HG02763 (cell line): ENCODE measurements at regions not wholly inside any gene's neighbourhood (a gene's known extent, or its start where the extent isn't known, plus 50 kb on each side); places are given as distances from the start of the nearest gene placed in this dataset.
"Not testable (repeated sequence)": the region's sequence is repeated elsewhere in the genome, so short reads cannot be mapped to it uniquely, and the experiment has no call there.

Source experiments
- ATAC-seq: cut with Tn5 transposase; IDR thresholded peaks from one replicate; pipeline ENCODE4 v1.9.1; 2021; ENCODE audit warnings: mild to moderate bottlenecking, moderate library complexity; ENCODE audit not compliant: unreplicated experiment

DNA sequence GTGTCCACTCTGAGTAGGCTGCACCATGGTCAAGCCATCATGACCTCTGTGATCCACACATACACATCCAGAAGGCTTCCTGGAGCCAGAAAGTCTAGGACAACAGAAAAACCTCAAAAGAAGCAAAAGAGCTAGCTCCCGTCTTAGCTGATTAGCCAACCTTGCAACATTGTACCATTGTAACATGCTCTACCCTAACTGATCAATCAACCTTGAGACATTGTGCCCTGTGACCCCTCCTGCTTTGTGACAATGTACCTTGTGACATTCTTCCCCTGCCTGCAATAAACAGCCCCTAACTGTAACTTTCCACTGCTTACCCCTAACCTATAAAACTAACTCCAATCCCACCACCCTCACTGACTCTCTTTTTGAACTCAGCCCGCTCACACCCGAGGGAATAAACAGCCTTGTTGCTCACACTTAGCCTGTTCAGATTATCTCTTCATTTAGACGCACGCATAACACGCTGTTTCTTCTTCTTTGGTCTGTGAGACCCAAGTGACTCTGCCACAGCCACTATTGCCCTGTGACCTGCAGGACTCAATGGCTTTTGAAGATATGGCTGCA lies 1104.6 kb downstream of the OTOL1 start:
- ATAC-seq: no peak

DNA sequence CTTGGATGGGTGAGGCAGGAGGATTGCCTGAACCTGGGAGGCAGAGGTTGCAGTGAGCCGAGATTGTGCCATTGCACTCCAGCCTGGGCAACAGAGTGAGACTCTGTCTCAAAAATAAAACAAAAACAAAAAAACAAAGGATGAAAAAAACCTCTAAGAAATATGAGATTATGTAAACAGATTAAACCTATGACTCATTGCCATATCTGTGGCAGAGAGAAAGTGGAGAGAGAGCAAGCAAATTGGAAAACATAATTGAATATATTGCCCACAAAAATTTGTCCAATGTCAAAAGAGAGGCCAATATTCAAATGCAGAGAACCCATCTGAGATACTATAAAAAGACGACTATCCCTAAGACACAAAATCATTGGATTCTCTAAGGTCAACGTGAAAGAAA lies 1106.0 kb downstream of the OTOL1 start:
- ATAC-seq: no peak

- no peak for ATAC-seq
These were observed 1109.1 kb downstream of the OTOL1 start for GRCh38 chr3:162605651-162606204.

- no peak for ATAC-seq
These were observed 1113.7 kb downstream of the OTOL1 start for GRCh38 chr3:162610261-162610660.

DNA sequence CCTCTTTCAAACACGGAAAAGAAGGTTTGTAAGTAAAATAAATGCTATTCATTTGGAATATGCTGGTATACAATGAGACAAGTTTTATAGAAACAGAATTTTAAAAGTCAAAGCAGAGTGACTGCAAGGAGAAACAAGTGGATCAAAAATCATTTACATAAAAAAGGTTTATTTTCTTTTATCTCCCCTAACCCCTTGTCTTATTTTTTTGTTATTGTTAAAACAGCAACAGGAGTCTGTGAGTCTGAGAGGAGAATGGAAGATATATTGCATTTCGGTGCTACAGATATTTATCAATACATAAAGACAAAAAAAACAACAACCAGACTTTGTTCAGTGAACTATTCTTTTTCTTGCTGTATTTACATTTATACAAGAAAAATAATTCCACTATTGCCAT lies 1116.4 kb downstream of the OTOL1 start:
- no peak for ATAC-seq

DNA sequence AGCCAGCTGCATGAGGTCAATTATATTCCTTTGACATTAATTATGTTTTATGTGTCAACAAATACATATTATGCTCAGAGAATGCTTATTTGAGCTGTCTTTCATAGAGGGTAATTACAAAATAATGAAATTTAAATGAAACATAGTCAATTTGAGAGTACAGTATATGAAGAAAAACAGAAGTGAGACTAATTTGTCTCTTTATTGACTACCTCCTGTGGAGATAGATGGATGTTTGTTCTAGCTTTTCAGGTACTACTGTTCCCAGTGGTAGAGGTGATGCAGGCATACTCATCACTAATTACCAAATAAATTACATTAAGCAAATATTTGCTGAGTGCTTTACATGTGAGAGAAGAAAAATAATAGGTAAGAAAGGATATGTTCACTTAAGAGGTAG lies 1129.6 kb downstream of the OTOL1 start:
- no peak for ATAC-seq

DNA sequence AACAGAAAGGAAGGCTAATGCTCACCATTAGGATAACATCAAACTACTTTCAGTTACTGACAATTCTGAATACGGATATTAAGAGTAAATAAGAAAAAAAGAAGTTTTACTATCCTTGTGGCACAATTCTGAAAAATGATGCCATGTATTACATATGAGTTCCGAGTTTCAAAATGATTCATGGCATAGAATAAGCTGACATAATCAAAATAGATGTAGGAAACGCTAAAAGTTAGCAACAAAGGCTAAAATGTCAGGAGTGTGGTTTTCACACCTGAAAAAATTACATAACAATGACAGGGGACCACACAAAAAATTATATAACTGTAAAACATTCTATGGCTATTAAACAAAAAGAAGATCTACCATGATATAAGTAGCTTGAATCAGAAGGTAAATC lies 1131.9 kb downstream of the OTOL1 start:
- no peak for ATAC-seq

DNA sequence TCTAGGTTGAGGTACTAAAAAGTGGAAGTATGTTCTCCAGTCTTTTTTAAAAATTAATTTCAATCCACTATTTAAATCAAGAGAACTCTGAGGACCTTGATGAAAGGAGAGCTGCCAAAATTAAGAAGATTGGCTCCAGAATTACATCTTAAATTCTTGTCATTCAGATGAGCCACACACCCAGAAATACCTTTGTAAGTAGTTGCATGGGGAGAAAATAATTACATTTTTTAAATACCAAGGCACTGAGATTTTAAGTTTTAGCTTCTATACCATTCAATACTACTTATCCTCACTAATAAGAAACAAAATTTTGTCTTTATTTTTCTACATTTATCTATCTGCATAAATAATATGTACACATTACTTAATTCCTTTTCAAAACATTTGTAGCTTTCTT lies 1132.8 kb downstream of the OTOL1 start:
- ATAC-seq: no peak

DNA sequence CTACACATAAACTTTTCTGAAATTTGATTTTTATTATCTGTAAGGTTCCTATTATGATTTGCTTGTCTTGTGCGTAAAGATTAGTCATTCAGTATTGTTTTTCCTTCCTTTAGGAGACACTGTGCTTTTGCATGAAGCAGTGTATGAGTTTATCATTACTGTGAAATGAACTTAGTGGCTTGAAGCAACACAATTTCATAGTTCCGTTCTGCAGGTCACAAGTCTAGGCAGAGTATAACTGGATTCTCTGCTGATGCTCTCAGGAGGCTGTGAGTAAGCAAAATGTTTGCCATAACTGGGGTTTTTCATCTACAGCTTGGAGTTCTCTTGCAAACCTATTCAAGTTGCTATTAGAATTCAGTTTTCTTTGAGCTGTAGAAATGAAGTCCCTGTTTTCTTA lies 1136.1 kb downstream of the OTOL1 start:
- no peak for ATAC-seq

DNA sequence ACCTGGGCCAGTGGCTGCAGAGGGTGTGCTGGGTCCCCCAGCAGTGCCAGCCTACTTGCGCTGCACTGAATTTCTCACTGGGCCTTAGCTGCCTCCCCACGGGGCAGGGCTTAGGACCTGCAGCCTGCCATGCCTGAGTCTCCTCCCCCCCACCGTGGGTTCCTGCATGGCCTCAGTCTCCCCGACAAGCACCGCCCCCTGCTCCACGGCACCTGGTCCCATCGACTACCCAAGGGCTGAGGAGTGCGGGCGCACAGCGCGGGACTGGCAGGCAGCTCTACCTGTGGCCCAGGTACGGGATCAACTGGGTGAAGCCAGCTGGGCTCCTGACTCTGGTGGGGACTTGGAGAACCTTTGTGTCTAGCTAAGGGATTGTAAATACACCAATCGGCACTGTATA lies 1143.6 kb downstream of the OTOL1 start:
- ATAC-seq: not testable (repeated sequence)

DNA sequence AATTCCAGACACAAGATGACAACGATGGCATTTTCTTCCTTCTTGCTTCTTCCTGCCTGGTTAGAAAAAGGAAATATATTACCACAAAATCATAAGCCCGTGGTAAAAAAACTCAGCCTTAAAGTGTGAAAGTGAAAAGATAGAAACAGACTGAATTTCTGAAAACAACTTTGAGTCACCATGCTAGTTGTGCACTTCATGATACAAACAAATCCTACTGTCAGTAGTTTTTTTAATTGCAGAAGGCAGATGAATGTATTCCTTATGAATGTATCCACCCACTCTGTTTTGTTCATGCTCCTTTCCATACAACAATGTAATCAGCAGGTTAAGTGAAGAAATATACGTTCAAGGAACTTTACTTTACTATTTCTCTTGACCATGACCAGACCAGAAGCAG lies 1144.7 kb downstream of the OTOL1 start:
- no peak for ATAC-seq

DNA sequence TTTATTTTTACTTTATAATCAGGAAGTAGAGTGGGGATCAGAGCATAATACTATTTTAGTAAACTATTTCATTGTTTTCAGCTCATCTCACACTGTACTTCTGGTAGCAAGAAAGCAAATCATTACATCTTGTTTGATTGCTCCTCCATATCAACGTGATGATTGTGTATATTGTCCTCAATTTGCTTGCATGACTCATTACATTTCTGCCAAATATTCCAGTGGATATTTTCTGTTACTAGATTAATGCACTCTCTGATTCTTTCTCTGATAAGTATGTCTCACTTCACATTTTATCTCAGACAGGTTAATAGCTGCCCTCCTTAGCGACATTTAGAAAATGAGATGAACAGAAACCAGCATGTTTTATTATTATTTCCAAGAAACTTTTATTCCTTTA lies 1145.3 kb downstream of the OTOL1 start:
- no peak for ATAC-seq

DNA sequence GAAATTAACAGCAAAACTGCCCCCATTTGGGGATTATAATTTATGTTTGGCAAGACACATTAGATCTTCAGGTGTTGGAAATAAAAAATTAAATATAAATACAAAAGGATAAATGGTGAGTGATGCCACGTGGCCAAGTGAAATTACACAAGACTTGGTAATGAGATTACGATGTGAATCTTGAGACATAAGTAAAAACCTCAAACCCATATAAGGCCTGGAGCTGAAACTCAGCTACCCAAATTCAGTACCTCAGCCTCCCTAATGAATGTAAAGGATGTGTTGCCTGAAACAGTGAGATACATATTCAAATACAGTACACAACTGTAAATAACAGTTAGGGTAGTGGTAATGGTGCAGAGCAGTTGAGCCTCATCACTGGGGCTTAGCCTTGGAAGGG lies 1146.6 kb downstream of the OTOL1 start:
- ATAC-seq: no peak

DNA sequence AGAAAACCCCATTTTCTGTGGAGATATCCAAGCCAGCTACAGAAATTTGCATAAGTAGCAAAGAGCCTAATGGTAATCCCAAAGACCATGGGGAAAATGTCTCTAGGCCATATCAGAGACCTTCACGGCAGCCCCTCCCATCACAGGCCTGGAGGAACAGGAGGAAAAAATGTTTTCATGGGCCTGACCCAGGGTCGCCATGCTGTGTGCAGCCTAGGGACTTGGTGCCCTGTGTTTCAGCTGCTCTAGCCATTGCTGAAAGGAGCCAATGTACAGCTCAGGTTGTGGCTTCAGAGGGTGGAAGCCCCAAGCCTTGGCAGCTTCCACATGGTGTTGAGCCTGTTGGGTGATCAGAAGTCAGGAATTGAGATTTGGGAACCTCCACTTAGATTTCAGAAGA lies 1150.7 kb downstream of the OTOL1 start:
- ATAC-seq: no peak

- ATAC-seq: no peak
These were observed 1161.4 kb downstream of the OTOL1 start for GRCh38 chr3:162658003-162658402.

- ATAC-seq: no peak
These were observed 1169.2 kb downstream of the OTOL1 start for GRCh38 chr3:162665684-162666391.

DNA sequence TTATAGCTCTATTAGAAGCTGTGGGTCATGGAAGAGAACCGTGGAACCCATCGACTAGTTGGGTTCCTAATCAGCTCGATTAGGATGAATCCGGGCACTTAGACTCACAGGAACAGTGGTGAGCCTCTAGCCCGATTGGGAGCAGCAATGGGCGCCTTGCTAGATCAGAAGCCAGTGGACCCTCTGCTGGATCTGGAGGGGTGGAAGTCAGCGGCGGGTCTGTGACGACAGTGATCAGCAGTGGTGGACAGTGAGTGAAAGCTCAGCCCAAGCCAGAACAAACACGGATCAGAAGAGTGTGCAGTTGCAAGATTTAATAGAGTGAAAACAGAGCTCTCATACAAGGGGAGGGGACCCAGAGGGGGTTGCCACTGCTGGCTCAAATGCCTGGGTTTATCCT lies 1170.2 kb downstream of the OTOL1 start:
- no peak for ATAC-seq

- ATAC-seq: no peak
These were observed 1173.6 kb downstream of the OTOL1 start for GRCh38 chr3:162670181-162670580.

DNA sequence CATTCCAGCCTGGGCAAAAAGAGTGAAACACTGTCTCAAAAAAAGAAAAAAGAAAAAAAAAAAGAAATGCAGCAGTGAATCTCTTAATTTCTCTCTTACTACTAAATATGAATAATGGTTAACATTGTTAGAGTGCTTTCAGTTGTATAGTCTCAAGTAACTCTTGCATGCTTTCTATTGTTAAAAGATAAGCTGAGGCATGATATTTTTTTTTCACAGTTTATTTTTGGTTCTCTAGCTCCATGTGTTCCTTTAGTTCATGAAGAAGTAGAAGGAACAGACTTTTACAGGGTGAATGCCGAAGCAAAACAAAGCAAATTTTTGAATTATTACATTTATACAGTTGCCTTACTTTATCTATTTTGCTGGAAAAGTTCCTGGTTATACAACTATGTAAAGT lies 1180.9 kb downstream of the OTOL1 start:
- ATAC-seq: no peak

DNA sequence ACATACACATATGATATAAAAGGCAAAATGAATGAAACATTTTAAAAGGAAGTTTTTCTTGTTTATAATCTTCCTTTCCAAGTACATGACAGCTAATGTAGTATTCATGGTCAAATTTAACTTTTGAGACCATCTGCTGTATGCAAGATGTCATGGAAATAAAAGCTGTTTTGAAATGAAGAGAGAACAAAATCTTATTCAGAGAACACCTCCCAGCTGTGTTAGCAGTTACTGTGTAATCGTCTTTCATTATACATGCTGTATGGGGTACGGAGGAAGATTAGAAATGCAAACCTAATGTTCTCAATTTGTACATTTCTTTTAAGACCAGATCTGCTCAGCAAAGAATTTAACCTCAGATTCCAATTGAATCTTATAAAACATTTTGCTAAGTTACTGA lies 1182.3 kb downstream of the OTOL1 start:
- no peak for ATAC-seq

GRCh38 chr3:162684260-162684659 lies 1187.7 kb downstream of the OTOL1 start:
- ATAC-seq: no peak

- no peak for ATAC-seq
These were observed 1202.7 kb downstream of the OTOL1 start for GRCh38 chr3:162699291-162699690.

GRCh38 chr3:162701211-162701610 lies 1204.6 kb downstream of the OTOL1 start:
- ATAC-seq: no peak
